H9 (cell line): ENCODE measurements at regions not wholly inside any gene's neighbourhood (a gene's known extent, or its start where the extent isn't known, plus 50 kb on each side); places are given as distances from the start of the nearest gene placed in this dataset.

ENCODE experiments used
- DNase-seq: peaks from one replicate; pipeline ENCODE4 v3.0.0-alpha.2; 2017
- H2AFZ ChIP-seq: one replicate; pipeline ENCODE4 v1.6.1; 2013; ENCODE audit warnings: mild to moderate bottlenecking, low read length, control low read depth, moderate library complexity
- H2AK5ac ChIP-seq: 2 replicates; pipeline ENCODE4 v1.6.1; 2013; ENCODE audit warnings: low read length, control low read depth, mixed read lengths; ENCODE audit not compliant: insufficient read length
- H2BK120ac ChIP-seq: one replicate; pipeline ENCODE4 v1.6.1; 2013; ENCODE audit warnings: low read depth, mild to moderate bottlenecking, low read length, control low read depth, inconsistent platforms; ENCODE audit not compliant: poor library complexity, severe bottlenecking
- H2BK12ac ChIP-seq: 2 replicates; pipeline ENCODE4 v1.6.1; 2013; ENCODE audit warnings: low read length, control low read depth, mixed read lengths, low read depth; ENCODE audit not compliant: insufficient read length
- H2BK15ac ChIP-seq: 2 replicates; pipeline ENCODE4 v1.6.1; 2013; ENCODE audit warnings: low read depth, low read length, control low read depth
- H2BK20ac ChIP-seq: one replicate; pipeline ENCODE4 v1.6.1; 2013; ENCODE audit warnings: low read depth, mild to moderate bottlenecking, low read length, control low read depth, inconsistent platforms; ENCODE audit not compliant: poor library complexity, severe bottlenecking
- H2BK5ac ChIP-seq: 2 replicates; pipeline ENCODE4 v1.6.1; 2013; ENCODE audit warnings: low read length, control low read depth, mixed read lengths; ENCODE audit not compliant: insufficient read length
- H3K14ac ChIP-seq: 2 replicates; pipeline ENCODE4 v1.6.1; 2013; ENCODE audit warnings: low read length, control low read depth; ENCODE audit not compliant: insufficient read depth
- H3K18ac ChIP-seq: 2 replicates; pipeline ENCODE4 v1.6.1; 2013; ENCODE audit warnings: low read depth, mild to moderate bottlenecking, mixed read lengths, low read length, control low read depth; ENCODE audit not compliant: insufficient read length
- H3K23ac ChIP-seq: 2 replicates; pipeline ENCODE4 v1.6.1; 2013; ENCODE audit warnings: low read length, control low read depth, mixed read lengths, low read depth; ENCODE audit not compliant: insufficient read length
- H3K23me2 ChIP-seq: 2 replicates; pipeline ENCODE4 v1.6.1; 2013; ENCODE audit warnings: low read depth, mild to moderate bottlenecking, mixed read lengths, low read length, control low read depth; ENCODE audit not compliant: insufficient read length, poor library complexity, severe bottlenecking
- H3K27ac ChIP-seq: 2 replicates; pipeline ENCODE4 v1.5.1; 2013; ENCODE audit warnings: low read length, control low read depth, mixed read lengths, low read depth; ENCODE audit not compliant: insufficient read length
- H3K27me3 ChIP-seq: 2 replicates; pipeline ENCODE4 v1.6.1; 2013; ENCODE audit warnings: low read length, control low read depth, inconsistent platforms; ENCODE audit not compliant: insufficient read depth
- H3K4ac ChIP-seq: 2 replicates; pipeline ENCODE4 v1.6.1; 2013; ENCODE audit warnings: low read depth, mild to moderate bottlenecking, control low read depth, inconsistent platforms, low read length, moderate library complexity
- H3K4me1 ChIP-seq: 2 replicates; pipeline ENCODE4 v1.6.1; 2013; ENCODE audit warnings: low read length, control low read depth, inconsistent platforms; ENCODE audit not compliant: insufficient read depth
- H3K4me2 ChIP-seq: 2 replicates; pipeline ENCODE4 v1.6.1; 2013; ENCODE audit warnings: low read length, control low read depth, mixed read lengths; ENCODE audit not compliant: insufficient read length, insufficient read depth
- H3K56ac ChIP-seq: 2 replicates; pipeline ENCODE4 v1.6.1; 2013; ENCODE audit warnings: low read depth, mild to moderate bottlenecking, mixed read lengths, low read length, control low read depth; ENCODE audit not compliant: insufficient read length
- H3K79me1 ChIP-seq: 2 replicates; pipeline ENCODE4 v1.6.1; 2013; ENCODE audit warnings: low read depth, mild to moderate bottlenecking, moderate library complexity, low read length, control low read depth, inconsistent platforms; ENCODE audit not compliant: insufficient read depth, poor library complexity, severe bottlenecking
- H3K79me2 ChIP-seq: 2 replicates; pipeline ENCODE4 v1.6.1; 2013; ENCODE audit warnings: low read length, control low read depth, inconsistent platforms; ENCODE audit not compliant: insufficient read depth
- H3K9ac ChIP-seq: 2 replicates; pipeline ENCODE4 v1.6.1; 2013; ENCODE audit warnings: low read length, control low read depth, mixed read lengths; ENCODE audit not compliant: insufficient read length; ENCODE audit errors: extremely low read depth
- H3K9me3 ChIP-seq: one replicate; pipeline ENCODE4 v1.6.1; 2013; ENCODE audit warnings: low read depth, low read length, inconsistent platforms; ENCODE audit not compliant: control insufficient read depth
- H3T11ph ChIP-seq: one replicate; pipeline ENCODE4 v1.6.1; 2013; ENCODE audit warnings: mild to moderate bottlenecking, low read length, control low read depth, inconsistent platforms
- H4K20me1 ChIP-seq: one replicate; pipeline ENCODE4 v1.6.1; 2013; ENCODE audit not compliant: control insufficient read depth, insufficient read length, insufficient read depth
- H4K5ac ChIP-seq: 2 replicates; pipeline ENCODE4 v1.6.1; 2013; ENCODE audit warnings: low read depth, mild to moderate bottlenecking, mixed read lengths, low read length, control low read depth; ENCODE audit not compliant: insufficient read length
- H4K8ac ChIP-seq: replicated peaks from 2 replicates; pipeline ENCODE4 v1.6.1; 2013; ENCODE audit warnings: low read length, control low read depth, mixed read lengths, low read depth; ENCODE audit not compliant: insufficient read length
- H4K91ac ChIP-seq: 2 replicates; pipeline ENCODE4 v1.6.1; 2013; ENCODE audit warnings: low read depth, mild to moderate bottlenecking, moderate library complexity, mixed read lengths, low read length, control low read depth; ENCODE audit not compliant: insufficient read length
- H3K27ac Mint-ChIP-seq, 3 experiments: 2 replicates in 2 of 3; 3 replicates in 1 of 3; pipeline ENCODE4 v1.8.0; 2020 to 2021; ENCODE audit warnings: mixed read lengths in 3 of 3, mild to moderate bottlenecking in 1 of 3, moderate library complexity in 1 of 3
- H3K27me3 Mint-ChIP-seq: 2 replicates; pipeline ENCODE4 v1.8.0; 2021; ENCODE audit warnings: low read depth, mild to moderate bottlenecking, moderate library complexity, mixed read lengths
- H3K36me3 Mint-ChIP-seq, 3 experiments: 2 replicates in 2 of 3; 3 replicates in 1 of 3; pipeline ENCODE4 v1.8.0; 2020 to 2021; ENCODE audit warnings: low read depth in 3 of 3, mixed read lengths in 3 of 3; ENCODE audit not compliant: insufficient read depth in 1 of 3
- H3K4me1 Mint-ChIP-seq, 2 experiments: 2 replicates each; pipeline ENCODE4 v1.8.0; 2020; ENCODE audit warnings: mixed read lengths in 2 of 2
- H3K4me3 Mint-ChIP-seq, 2 experiments: 2 replicates in 1 of 2; 3 replicates in 1 of 2; pipeline ENCODE4 v1.8.0; 2020 to 2021; ENCODE audit warnings: mild to moderate bottlenecking in 2 of 2, mixed read lengths in 2 of 2, moderate library complexity in 1 of 2
- H3K9me3 Mint-ChIP-seq, 2 experiments: 2 replicates in 1 of 2; 3 replicates in 1 of 2; pipeline ENCODE4 v1.8.0; 2020; ENCODE audit warnings: mild to moderate bottlenecking in 2 of 2, mixed read lengths in 2 of 2, moderate library complexity in 1 of 2
- CTCF ChIP-seq: fragments of 200-600 bp; sonication (generic); conservative IDR thresholded peaks from 3 replicates; pipeline ENCODE4 v1.8.0; 2021; ENCODE audit warnings: antibody characterized with exemption, mild to moderate bottlenecking
- WGBS: extraction: QIAGEN DNeasy Blood & Tissue Kit; methylation state at CpG from one replicate; pipeline ENCODE4 v1.1.7; 2013; ENCODE audit warnings: missing lambda C conversion rate, low lambda C conversion rate, mixed read lengths; ENCODE audit not compliant: insufficient read length; ENCODE audit errors: extremely low coverage; 5-methylcytosine and 5-hydroxymethylcytosine counted together

GRCh38 chr4:114349543-114350175, 248.9 kb upstream of the UGT8 start:
- WGBS = no CpG with 5 or more reads among the region's 2 CpGs
- H3K27me3 Mint-ChIP-seq = no peaks in the 10 kb centered on the region
- H3K9me3 Mint-ChIP-seq = peaks cover 4 to 11% of the 10 kb centered on the region in 2 experiments; a peak in 2 of 5 replicates

More at GRCh38 chr4:114349543-114350175, 248.9 kb upstream of the UGT8 start:
- Histone ChIP-seq H3K27me3 (no peaks in the 10 kb centered on the region), H2BK20ac (no peak overlapping the region), H3K79me2 (no peaks in the 10 kb centered on the region), H2BK12ac (no peak overlapping the region), H3K9ac (no peak overlapping the region), H2AFZ (no peak overlapping the region), H3T11ph (no peak overlapping the region), H3K9me3 (no peaks in the 10 kb centered on the region), H3K79me1 (no peaks in the 10 kb centered on the region), H2AK5ac (no peak overlapping the region), H3K4me2 (no peak overlapping the region), H4K91ac (no peak overlapping the region), H4K8ac (no peak overlapping the region), H2BK15ac (no peak overlapping the region), H2BK120ac (no peak overlapping the region), H3K4ac (no peak overlapping the region), H3K56ac (no peak overlapping the region), H3K14ac (no peak overlapping the region), H2BK5ac (no peak overlapping the region), H3K23ac (no peak overlapping the region), H3K18ac (no peak overlapping the region), H4K20me1 (no peaks in the 10 kb centered on the region), H3K27ac (no peak overlapping the region), H4K5ac (no peak overlapping the region), H3K23me2 (no peaks in the 10 kb centered on the region), H3K4me1 (no peaks in the 10 kb centered on the region)
- H3K4me3 Mint-ChIP-seq = no peak overlapping the region
- H3K36me3 Mint-ChIP-seq = 0 out of 7 replicates have a peak, but pooled peaks cover 0 to 11% (median 0%) of the 10 kb centered on the region in 3 experiments
- no peak overlapping the region for H3K27ac Mint-ChIP-seq
- peaks cover 0 to 4% of the 10 kb centered on the region in 2 experiments; a peak in 1 of 4 replicates for H3K4me1 Mint-ChIP-seq
- no peak for TF ChIP-seq CTCF
- no peak for DNase-seq
